NCI-H2171 treated with DMSO at 0.1 percent for 48 hours (cell line): ENCODE measurements at regions not wholly inside any gene's neighbourhood (a gene's known extent, or its start where the extent isn't known, plus 50 kb on each side); places are given as distances from the start of the nearest gene placed in this dataset.
"Not testable (repeated sequence)": the region's sequence is repeated elsewhere in the genome, so short reads cannot be mapped to it uniquely, and the experiment has no call there.

Experiments used
- DNase-seq: peaks from one replicate; lab custom pipeline; 2025; lab: John Stamatoyannopoulos, UW

DNA sequence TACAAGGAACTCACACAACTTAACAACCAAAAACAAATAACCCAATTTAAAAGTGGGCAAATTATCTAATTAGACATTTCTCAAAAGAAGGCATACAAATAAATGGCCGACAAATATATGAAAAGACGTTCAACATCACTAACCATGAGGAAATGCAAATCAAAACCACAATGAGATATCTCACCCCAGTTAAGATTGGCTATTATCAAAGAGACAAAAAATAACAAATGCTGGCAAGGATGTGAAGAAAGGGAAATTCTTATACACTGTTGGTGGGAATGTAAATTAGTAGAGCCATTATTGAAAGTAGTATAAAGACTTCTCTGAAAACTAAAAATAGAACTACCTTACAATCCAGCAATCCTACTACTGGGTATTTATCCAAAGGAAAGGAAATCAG lies 96.7 kb upstream of the SIRPG start:
- DNase-seq = no peak

DNA sequence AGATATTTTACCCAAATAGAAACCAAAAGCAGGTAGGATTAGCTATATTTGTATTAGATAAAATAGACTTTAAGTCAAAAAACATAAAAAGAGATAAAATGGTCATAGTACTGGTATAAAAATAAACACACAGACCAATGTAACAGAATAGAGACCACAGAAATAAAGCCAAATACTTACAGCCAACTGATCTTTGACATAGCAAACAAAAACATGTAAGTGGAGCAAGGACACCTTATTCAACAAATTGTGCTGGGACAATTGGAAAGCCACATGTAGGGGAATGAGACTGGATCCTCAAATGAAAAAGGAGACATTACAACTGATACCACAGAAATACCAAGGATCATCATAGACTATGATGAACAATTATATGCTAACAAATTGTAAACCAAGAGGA lies 94.5 kb upstream of the SIRPG start:
- DNase-seq = no peak

DNA sequence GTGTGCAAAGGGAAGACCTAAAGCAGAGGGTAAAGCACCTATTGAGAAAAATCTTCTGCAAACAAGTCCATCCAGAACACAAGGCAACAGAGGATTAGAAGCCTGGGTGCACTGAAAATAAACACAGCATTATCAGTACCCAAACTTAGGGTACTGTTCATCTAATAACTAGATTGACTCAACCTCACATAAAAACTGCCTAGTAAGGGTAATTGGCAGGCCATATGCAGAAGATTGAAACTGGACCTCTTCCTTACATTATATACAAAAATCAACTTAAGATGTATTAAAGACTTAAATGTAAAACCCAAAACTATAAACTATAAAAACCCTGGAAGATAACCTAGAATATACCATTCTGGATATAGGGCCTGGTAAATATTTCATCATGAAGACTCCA lies 91.2 kb upstream of the SIRPG start:
- no peak for DNase-seq

DNA sequence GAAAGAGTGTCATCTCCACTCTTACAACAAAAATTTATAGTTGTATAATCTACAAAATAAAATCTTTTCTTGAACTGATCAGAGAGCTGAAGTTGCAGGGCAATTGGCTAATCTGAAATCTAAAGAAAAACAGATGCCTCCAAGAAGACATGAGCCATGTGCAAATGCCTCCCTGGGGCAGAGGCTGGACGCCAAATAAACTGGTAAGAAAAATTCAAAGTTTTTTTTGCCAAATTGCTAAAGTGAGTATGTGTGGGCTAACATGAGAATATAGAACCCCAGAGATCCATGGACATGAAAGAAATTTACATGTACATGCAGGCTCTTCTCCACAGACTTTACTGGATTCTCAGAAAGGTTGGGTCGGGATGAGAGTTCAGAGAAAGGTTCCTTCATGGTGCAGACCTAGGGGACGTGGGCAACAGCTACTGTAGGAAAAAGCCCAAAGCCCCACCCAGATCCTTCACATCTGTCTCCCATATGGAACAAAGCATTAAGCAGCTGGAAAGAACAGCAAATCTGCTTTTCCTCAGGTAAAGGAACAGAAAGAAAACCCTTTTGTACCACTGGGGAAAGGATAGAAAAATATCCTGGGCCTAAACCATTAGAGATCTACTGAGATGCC lies 90.5 kb upstream of the SIRPG start:
- DNase-seq = no peak

DNA sequence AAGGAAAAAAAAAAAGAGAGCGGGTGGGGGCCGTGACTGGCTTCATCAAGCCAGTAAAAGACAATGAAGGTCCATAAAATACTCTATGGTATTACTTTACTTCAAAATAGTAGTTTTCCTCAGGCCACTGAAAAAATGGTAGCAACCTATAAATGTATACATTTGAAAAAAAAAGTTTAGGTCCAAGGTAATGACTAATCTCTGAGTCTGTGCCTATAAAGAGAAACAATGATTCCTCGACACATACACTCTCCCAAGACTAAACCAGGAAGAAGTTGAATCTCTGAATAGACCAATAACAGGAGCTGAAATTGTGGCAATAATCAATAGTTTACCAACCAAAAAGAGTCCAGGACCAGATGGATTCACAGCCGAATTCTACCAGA lies 84.5 kb upstream of the SIRPG start:
- not testable (repeated sequence) for DNase-seq

DNA sequence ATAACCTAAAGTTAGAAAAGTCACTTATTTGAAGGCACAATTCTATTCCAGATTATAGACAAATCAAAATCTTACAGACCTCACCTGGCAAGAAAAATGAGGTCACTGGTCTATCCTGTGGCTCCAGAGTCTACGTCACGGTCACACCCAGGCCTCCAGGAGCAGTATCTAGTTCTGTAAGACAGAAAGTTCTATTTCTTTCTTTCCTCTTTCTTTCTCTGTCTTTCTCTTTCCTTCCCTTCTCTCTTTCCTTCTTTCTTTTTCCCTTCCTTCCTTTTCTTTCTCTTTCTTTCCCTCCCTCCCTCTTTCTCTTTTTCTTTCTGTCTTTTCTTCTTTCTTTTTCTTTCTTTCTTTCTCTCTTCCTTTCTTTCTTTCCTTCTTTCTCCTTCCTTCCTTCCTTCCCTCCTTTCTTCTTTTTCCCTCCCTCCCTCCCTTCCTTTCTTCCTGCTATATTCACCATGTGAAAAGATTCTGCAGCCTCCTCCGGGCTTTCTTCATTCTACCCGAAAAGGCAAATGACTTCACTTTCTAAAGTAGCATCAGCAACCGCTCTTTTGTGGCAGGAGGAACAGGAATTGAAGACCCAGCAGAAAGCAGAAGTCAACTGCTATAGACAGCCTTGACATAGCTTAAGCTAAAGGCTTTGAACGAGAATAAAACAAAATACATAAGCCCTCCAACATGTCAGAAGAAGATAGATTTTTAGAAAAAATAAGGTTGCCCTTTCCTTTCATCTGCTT lies 83.9 kb upstream of the SIRPG start:
- no peak for DNase-seq

DNA sequence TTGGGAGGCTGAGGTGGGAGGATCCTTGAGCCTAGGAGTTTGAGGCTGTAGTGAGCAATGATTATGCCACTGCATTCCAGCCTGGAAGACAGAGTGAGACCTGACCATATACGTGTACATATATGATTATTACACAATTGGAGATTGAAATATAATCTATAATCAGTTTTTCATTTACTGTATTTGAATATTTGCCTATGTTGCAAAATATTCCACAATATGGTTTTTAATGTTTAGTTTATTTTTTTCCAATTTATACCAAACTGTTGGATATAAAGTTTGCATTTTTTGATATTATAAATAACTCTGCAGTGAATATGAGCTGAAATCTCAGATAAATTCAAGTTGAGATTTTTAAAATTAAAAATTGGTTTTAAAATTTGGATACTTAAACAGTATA lies 79.6 kb upstream of the SIRPG start:
- DNase-seq = no peak

DNA sequence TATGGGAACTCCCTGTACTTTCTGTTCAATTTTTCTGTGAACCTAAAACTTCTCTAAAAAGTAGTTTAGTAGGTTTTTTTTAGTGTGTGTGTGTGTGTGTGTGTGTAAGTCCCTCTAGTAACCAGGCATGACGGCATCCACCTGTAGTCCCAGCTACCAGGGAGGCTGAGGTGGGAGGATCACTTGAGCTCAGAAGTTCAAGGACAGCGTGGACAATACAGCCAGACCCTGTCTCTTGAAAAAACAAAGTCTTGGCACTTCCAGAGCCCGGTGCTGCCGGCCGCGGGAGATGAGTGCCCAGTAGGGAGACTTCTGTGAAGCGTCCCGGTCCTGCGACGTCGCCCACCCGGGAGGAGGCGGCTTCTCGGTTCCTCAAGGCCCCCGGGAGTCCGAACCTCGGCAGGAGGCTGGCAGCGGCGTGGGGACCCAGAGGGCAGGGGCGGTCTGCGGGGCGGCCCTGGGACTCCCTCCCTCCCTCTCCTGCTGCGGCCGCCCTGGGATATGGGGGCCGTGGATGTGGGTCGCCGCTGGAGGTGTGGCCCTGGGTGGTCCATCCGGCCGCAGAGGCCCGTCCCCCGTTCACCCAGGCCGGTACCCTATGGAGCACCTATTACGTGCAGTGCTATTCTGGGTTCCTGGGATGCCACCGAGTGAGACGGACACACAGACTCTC lies 78.0 kb upstream of the SIRPG start:
- DNase-seq = no peak

DNA sequence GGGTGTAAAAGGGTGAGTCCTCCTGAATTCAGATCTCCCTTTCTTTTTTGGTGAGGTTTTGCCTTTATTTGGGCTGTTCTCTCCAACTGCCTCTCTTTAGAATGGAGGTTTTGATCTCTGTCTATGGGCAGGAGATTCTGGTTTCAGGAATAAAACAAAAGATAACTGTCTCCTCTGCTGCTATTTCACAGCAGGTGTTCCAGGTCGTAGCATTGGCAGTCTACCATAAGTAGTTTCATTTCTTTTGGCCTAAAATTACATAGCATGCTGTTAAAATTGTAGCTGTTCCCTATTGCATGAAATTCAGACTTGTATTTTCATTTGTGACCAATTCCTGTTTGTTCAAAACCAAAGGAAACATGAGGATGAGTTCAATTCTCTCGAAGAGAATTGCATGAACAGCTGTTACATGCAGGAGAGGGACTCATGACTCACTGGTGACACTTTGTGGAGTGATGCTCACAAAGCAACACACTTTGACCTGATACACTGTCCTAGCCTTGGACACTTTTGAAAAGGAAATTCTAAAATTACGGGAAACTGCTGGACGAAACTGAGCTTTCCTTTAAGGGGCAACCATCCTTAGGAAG lies 76.8 kb upstream of the SIRPG start:
- DNase-seq = no peak

DNA sequence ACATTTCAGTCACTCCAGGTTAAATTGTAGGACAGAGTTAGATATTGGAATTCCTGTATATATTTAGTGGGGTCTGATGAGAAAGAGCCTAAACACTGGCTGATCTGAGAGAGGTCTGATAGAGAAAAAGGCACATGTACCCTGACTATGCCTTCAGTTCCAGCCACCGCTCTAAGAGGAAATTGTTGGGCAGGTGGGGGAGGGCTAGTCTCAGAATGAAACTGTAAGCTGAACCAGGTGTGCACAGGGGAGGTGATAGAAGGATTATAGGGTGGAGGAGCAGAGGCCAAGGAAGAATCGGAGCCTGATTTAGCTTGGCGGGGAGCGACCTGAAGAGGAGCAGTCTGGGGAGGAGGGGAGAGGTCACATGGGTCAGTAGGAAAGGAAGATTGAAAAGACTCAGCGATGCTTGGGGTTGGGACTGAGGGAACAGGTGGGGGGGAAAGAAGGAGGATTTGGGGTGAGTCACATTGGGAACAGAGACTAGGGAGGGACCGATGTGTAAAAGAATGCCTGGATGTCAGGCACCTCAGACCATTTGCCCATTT lies 74.3 kb upstream of the SIRPG start:
- DNase-seq = not testable (repeated sequence)

DNA sequence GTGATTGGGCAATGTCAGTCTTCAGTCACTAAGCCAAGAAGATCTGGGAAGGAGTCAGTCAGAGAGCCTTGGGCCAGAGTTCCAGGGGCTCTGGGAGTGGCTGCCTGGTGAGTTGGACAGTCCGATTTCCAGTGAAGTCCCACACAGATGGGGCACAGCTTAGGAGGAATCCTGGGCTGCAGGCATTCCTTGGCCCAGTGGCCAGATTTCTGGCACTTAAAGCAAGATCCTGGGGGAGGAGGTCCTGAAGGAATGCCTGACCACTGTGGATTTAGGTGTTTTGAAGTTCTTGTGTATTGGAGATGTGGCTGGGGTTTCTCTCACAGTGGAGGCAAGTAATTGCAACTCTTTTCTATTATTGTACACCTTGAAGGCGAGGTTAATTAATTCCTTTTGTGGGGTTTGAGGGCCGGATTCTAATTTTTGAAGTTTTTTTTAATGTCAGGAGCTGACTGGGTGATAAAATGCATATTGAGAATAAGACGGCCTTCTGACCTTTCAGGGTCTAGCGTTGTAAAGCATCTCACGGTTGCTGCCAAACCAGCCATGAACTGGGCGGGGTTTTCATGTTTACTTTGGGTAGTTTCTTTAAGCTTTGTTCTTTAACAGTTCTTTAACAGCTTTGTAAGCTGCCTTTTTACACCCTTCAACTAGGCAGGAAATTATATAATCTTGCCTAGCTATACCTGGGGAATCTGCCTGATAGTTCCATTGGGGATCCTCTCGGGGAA lies 73.6 kb upstream of the SIRPG start:
- DNase-seq = not testable (repeated sequence)

DNA sequence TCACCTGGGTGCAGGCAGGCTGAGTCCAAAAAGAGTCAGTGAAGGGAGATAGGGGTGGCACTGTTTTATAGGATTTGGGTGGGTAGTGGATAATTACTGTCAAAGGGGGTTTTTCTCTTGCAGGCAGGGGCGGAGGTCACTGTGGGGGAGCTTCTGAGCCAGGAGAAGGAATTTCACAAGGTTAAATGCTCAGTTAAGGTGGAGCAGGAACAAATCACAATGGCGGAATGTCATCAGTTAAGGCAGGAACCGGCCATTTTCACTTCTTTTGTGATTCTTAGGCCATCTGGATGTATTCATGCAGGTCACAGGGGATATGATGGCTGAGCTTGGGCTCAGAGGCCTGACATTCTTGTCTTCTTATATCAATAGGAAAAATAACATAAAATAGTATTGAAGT lies 69.7 kb upstream of the SIRPG start:
- DNase-seq = not testable (repeated sequence)

DNA sequence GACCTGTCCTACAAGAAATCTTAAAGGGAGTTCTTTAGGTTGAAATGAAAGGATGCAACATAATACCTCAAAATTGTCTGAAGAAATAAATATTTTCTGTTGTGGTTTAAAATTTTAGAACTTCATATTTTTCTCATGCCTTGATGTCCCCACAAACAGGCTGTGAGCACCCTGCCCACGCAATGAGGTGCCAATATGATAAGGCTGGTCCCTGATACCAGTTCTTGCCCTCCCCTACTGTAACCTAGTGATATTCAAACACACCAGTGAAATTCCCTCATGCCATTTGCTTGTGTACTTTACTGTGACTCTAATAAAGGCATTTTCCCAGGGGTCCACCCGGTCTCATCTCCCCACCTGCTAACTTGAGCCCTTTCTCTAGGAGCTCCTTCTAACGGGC lies 67.3 kb upstream of the SIRPG start:
- no peak for DNase-seq

DNA sequence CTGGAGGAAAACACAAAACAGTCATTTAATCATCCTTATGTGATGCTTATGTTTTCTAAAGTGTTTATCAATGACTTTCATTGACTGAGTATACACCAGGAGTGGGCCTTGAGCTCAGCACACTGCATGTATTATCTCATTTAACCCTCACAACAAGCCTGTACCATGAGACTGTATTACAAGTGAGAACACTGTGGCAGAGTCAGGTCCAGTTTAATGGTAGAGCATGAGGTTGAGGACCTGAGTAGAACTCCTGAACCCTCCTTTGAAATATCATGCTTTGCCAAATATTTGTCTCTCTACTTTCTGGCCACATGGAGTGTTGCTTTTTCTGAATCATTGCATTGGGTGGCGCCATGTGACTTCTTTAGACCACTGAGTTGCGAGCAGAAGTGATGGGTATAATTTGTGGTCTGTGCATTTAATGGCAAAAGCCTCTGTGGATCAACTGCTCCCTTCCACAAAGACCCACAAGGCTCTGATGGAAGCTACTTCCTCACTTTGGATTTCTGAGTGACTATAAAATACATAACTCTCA lies 65.0 kb upstream of the SIRPG start:
- no peak for DNase-seq

DNA sequence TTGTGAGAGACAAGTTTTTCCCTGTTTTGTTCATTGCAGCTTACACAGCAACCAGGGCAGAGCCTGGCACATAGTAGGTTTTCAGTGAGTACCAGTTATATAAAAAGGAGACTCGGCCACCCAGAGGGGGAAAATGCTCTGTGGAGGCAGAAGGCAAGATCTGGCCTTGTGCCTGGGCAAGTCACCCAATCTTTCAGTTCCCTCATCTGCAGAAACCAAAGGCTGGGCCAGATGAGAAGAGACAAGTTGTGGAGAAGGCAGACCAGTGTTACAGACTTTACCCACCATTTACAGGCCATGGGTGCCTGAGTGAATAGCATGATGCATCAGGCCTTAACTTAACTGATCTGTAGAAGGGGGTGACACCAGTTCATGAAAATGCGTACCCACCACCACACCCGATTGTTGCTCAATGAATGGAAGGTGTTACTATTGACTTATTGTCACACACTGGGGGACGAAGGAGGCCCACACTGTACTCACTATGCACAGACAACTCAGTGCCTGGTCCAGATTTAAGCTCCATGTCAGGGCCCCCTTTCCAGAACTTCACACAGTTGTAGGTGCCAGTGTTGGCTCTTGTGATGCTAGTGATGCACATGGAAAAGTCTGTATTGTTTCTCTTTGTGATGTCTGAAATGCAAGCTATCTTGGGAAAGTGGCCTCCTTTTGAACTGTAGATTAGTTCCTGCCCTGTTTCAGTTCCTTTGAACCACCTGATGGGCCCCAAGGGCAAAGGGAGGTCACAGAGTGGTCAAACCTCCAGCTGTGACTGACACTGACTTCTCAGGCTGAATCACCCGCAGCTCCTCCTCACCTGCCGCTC lies 64.3 kb upstream of the SIRPG start:
- no peak for DNase-seq

DNA sequence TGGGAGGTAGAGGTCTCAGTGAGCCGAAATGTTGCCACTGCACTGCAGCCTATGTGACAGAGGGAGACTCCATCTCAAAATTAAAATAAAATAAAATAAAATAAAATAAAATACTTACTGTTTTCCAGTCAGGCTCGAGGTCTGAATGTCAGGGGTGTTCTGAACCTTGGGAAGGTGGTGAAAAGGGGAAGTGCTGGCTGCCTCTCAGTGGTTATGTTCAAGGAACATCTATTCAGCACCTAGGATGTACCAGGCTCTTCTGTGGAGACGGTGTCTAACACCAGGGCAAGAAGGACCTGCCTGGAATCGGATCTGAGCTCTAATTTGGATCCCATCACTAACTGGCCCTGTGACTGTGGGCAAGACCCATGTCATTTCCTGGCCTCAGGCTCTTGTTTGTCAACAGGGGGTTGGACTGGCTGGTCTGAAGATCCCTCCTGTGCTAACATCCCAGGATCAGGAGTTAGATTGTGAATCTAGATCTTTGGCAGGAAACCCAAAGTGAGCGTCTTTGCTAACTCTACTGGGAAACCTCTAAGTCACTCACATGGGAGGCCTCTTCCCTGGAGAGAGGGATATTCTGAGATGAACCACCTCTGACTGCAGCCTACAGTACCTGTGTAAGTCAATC lies 63.4 kb upstream of the SIRPG start:
- no peak for DNase-seq

DNA sequence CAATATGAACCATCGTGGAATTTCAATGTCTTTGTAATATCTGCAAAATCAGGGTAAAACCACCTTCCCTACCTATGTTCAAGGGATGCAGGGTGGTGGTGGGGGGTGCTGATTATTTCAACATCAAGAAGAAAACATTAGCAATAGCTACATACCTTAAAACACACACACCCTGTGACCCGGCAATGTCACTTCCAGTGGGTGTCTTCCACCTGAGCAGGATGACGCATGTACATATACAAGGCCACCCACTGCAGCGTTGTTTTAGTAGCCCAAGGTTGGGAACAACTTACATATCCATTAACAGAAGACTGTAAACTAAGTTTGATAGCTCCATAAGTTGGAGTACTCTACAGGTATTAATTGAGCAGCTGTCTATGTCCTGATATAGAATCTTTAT lies 62.6 kb upstream of the SIRPG start:
- DNase-seq = no peak

DNA sequence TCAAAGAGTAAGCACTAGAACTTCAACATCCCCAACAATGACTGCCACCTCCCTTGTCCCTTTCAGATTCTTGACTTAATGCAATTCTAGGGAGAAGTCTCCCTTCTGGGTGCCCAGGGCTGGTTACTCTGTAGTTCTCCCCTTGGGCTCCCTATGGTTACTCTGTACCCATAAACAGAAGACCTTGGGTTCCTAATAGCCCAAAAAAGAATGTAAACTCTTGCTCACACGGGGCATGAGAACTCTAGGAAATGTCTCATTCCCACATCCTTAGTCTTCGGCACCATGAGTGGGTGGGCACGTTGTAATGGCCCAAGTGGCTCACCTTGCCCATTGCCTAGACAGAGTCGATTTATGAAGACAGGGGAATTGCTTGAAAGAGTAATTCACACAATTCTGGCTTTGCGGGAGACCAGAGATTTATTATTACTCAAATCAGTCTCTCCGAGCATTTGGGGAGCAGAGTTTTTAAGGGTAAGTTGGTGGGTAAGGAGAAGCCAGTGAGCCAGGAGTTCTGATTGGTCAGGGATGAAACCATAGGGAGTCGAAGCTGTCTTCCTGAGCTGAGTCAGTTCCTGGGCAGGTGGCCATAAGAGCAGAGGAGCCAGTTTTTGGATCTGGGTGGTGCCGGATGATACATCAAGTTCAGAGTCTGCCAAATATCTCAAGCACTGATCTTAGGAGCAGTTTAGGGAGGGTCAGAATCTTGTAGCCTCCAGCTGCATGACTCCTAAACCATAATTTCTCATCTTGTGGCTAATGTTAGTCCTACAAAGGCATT lies 61.2 kb upstream of the SIRPG start:
- no peak for DNase-seq
